ENCODE measurements at regions not wholly inside any gene's neighbourhood (a gene's known extent, or its start where the extent isn't known, plus 50 kb on each side); places are given as distances from the start of the nearest gene placed in this dataset.

DNA sequence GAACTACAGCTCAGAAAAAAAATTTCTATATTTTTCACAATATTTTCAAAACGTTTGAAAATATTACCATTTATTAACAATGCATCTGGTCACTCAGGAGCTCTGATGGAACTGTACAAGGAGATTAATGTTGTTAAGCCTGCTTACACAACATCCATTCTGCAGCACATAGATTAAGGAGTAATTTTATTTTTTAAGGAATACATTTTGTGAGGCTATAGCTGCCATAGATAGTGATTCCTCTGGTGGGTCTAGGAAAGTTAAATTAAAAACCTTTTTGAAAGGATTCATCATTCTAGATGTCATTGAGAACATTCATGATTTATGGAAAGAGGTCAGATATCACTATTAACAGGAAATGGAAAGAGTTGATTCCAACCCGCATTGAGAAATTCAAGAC is 196.9 kb downstream of the C3orf38 start:
- TF ChIP-seq, protein P1, sequence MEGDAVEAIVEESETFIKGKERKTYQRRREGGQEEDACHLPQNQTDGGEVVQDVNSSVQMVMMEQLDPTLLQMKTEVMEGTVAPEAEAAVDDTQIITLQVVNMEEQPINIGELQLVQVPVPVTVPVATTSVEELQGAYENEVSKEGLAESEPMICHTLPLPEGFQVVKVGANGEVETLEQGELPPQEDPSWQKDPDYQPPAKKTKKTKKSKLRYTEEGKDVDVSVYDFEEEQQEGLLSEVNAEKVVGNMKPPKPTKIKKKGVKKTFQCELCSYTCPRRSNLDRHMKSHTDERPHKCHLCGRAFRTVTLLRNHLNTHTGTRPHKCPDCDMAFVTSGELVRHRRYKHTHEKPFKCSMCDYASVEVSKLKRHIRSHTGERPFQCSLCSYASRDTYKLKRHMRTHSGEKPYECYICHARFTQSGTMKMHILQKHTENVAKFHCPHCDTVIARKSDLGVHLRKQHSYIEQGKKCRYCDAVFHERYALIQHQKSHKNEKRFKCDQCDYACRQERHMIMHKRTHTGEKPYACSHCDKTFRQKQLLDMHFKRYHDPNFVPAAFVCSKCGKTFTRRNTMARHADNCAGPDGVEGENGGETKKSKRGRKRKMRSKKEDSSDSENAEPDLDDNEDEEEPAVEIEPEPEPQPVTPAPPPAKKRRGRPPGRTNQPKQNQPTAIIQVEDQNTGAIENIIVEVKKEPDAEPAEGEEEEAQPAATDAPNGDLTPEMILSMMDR (IDR thresholded peaks at IDR 0.05; ENCODE audit: insufficient read depth, low read depth, low read length): no peak
- no peak for DNase-seq (ENCODE audit: low read depth)
- ChIA-PET POLR2A (no interaction called here), CTCF (no interaction called here)
- Histone ChIP-seq H3K4me3 (ENCODE audit: low read depth, low read length) (no peak overlapping the region), H3K36me3 (ENCODE audit: control insufficient read depth, insufficient read depth, low read length) (no peaks in the 10 kb centered on the region), H3K27me3 (ENCODE audit: control insufficient read depth, insufficient read depth, low read length) (no peaks in the 10 kb centered on the region)

DNA sequence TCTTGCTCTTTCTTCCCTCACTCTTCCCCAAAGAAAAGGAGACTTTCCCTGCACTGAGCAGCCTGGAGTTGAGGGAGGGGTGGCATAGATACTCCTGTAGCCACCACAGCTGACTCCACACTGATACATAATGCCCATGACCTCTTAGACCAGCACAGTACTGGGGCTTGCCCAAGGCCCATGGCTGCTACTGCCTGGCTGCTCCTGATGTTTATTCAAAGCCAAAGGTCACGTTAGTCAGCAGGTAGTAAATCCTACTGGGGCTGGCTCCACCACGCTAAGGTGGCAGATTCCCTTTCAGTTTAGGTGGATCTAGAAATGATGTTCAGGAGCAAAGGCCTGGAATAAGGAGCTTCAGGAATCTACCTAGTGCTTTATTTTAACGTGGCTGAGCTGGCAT is 212.7 kb downstream of the C3orf38 start:
- TF ChIP-seq, protein P1 (IDR thresholded peaks at IDR 0.05; ENCODE audit: insufficient read depth, low read depth, low read length): no peak
- Histone ChIP-seq H3K36me3 (ENCODE audit: control insufficient read depth, insufficient read depth, low read length) (no peaks in the 10 kb centered on the region), H3K27me3 (ENCODE audit: control insufficient read depth, insufficient read depth, low read length) (no peaks in the 10 kb centered on the region), H3K4me3 (ENCODE audit: low read depth, low read length) (no peak overlapping the region)
- CTCF ChIA-PET: no interaction called here
- no peak for DNase-seq (ENCODE audit: low read depth)
- POLR2A ChIA-PET: no interaction called here

DNA sequence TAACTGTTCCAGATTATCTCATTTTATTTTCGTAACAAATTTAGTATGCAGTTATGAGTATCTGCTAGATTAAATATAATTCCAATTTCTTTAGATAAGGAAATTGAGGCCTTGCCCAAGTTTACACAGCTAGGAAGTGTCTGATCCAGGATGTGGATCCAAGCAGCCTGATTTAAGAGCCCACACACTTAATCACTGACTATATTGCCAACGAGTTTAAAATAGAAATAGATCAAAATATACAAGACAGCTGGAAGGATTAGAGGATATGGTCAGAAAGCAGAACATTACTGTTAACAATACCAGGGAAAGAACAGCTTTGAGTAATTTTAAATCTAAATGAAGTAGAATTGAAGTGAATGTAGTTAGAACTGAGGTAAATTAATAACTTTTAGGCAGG is 215.2 kb downstream of the C3orf38 start:
- no peak for DNase-seq (ENCODE audit: low read depth)
- CTCF ChIA-PET: no interaction called here

DNA sequence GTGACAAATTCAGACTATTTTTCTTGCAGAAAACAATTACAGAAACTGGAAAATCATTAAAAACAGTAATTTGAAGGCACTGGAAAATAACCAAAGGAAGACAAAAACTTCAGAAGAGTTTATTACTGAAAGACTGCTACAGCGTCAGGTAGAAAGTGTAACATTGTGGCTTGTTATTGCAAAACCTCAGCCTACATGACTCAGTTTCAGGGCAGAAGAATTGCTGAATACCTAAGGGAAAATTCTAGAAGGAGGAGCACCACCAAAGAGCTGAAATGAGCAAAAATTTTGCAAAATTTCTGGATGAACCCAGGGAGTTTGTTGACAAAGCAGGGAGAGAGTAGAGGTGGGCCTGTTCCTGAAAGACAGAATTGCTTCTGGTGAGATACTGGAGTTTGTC is 219.6 kb downstream of the C3orf38 start:
- POLR2A ChIA-PET: no interaction called here
- CTCF ChIA-PET: no interaction called here
- TF ChIP-seq, protein P1 (IDR thresholded peaks at IDR 0.05; ENCODE audit: insufficient read depth, low read depth, low read length): no peak
- no peaks in the 10 kb centered on the region for H3K27me3 ChIP-seq (ENCODE audit: control insufficient read depth, insufficient read depth, low read length)
- H3K4me3 ChIP-seq (ENCODE audit: low read depth, low read length): no peak overlapping the region
- no peaks in the 10 kb centered on the region for H3K36me3 ChIP-seq (ENCODE audit: control insufficient read depth, insufficient read depth, low read length)
- DNase-seq (ENCODE audit: low read depth): no peak

More for the DNA sequence above, 215.2 kb downstream of the C3orf38 start:
- POLR2A ChIA-PET: no interaction called here
- Histone ChIP-seq H3K36me3 (ENCODE audit: control insufficient read depth, insufficient read depth, low read length) (no peaks in the 10 kb centered on the region), H3K4me3 (ENCODE audit: low read depth, low read length) (no peak overlapping the region), H3K27me3 (ENCODE audit: control insufficient read depth, insufficient read depth, low read length) (no peaks in the 10 kb centered on the region)
- TF ChIP-seq, protein P1 (IDR thresholded peaks at IDR 0.05; ENCODE audit: insufficient read depth, low read depth, low read length): no peak

DNA sequence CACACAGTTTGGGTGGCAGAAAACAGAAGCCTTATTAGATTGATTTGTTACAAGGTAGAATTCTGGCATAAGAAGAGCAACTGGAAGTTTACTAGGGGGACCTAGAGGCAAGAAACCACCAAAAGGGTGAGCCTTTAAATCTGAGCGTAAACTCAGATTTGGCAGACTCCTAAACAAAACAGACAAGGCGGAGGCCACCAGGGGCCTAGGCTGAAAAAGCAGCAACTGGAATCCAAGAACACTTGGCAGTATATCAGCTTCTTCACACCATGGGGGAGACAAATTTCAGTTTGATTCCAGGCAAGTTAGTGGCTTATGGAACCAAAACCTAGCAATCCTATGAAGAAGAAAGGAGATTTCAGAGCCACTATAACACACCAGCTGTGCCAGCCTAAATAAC is 220.0 kb downstream of the C3orf38 start:
- POLR2A ChIA-PET: no interaction called here
- TF ChIP-seq, protein P1 (IDR thresholded peaks at IDR 0.05; ENCODE audit: insufficient read depth, low read depth, low read length): no peak
- no peak for DNase-seq (ENCODE audit: low read depth)
- CTCF ChIA-PET: no interaction called here
- Histone ChIP-seq H3K27me3 (ENCODE audit: control insufficient read depth, insufficient read depth, low read length) (no peaks in the 10 kb centered on the region), H3K4me3 (ENCODE audit: low read depth, low read length) (no peak overlapping the region), H3K36me3 (ENCODE audit: control insufficient read depth, insufficient read depth, low read length) (no peaks in the 10 kb centered on the region)
